Umbilical cord (tissue), 1 donor: ENCODE measurements at regions not wholly inside any gene's neighbourhood (a gene's known extent, or its start where the extent isn't known, plus 50 kb on each side); places are given as distances from the start of the nearest gene placed in this dataset.
"Not testable (repeated sequence)": the region's sequence is repeated elsewhere in the genome, so short reads cannot be mapped to it uniquely, and the experiment has no call there.

ENCODE experiments used
- DNase-seq: peaks from one replicate; pipeline ENCODE4 v3.0.0-alpha.2; 2015; ENCODE audit warnings: low spot score

GRCh38 chr13:42398533-42398932 is 126.6 kb downstream of the AKAP11 start:
- peak; percentile 92 for DNase-seq

GRCh38 chr13:42400188-42400833 is 128.4 kb downstream of the AKAP11 start:
- DNase-seq = no peak

GRCh38 chr13:42401376-42401775 is 129.4 kb downstream of the AKAP11 start:
- no peak for DNase-seq

- DNase-seq = no peak
Observed at GRCh38 chr13:42405665-42406390, 133.9 kb downstream of the AKAP11 start.

DNA sequence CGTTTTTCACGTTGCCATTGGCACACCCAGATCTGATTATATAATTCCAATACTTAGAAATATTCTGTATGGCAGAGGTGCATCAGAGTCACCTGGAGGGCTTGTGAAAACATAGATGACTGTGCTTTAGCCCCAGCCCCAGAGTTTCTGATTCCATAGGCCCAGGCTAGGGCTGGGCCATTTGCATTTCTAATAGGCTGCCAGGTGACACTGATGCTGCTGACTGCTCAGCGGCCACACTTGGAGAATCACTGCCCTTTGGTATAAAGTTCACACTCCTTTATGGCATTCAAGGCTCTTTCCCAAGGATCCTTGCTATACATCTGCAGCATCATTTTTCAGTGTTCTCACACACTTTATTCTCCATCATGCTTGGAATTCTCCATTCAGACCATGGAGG is 137.1 kb downstream of the AKAP11 start:
- DNase-seq = no peak

- DNase-seq = no peak
Observed at GRCh38 chr13:42409551-42409950, 137.6 kb downstream of the AKAP11 start.

GRCh38 chr13:42412812-42413483 is 141.0 kb downstream of the AKAP11 start:
- no peak for DNase-seq

DNA sequence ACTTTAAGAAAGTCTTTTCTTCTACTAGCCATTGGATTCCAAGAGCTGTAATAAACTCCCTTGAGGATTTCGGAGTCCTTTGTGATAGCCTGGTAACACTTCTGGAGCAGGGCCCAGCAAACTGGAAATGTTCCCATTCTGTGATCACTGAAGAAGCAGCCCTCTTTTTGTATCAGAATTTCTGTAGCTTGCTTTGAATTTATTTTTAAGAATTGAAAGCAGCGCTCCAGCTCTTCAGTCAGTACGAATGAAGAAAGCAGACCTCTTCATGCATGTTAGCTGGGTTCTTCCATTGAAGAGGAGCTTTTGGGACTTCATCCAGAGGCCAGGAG is 141.5 kb downstream of the AKAP11 start:
- peak; percentile 53 for DNase-seq

- DNase-seq = no peak
Observed at GRCh38 chr13:42417626-42418025, 145.7 kb downstream of the AKAP11 start.

DNA sequence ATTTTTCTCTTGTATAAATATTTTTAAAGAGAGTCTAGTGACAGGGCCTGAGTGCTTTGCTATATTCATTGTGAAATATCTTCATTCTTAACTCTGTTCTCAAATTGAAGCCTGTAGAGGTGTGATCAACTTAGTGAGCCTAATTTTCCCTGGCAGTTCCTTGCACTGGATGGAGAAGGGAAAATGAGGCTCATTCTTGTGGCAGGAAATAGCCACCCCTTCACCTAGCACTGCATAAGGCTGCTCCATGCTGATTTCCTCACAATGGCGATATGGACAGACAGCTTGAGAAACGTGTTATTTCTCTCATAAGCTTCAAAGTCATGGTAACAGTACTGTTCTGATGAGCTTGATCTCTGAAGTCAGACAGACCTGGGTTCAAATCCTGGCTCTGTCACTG is 146.2 kb downstream of the AKAP11 start:
- no peak for DNase-seq

DNA sequence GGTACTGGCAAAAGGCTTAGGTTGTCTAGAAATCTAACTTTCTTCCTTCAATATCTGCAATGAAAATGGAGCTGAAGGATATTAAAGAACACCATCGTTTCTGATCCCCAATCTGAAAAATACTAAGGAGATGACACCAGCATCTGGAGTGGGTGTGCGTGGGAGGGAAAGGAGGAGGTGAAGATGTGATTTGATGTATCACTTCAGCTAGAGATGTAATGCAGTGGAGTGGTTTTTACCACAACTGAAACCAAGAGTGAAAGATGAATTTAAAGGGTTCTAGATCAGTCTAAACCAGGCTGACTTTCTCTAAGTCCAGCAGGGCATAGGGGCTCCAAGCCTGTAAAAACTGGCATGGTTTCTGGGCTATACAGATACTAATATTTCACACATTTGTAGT is 148.4 kb downstream of the AKAP11 start:
- DNase-seq = no peak

DNA sequence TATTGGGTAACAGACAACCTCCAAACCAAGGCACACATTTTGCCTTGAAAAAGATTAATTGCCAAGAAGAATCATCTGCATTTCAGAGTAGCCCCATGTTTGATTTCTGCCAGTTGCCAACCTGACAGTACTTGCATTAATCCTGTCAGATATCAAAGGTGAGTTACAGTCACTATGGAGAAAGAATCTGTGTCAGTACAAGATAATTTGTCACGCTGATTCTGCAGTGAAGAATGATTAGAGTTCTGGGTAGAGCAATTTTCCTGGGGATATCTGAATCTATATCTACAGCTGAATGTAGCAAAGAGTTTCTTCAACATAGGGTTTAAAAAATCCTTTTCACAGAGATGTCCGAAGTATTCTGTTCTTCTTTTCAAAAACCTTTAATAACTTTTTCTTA is 150.7 kb downstream of the AKAP11 start:
- no peak for DNase-seq

GRCh38 chr13:42424182-42424581 is 149.8 kb upstream of the TNFSF11 start:
- DNase-seq = no peak

DNA sequence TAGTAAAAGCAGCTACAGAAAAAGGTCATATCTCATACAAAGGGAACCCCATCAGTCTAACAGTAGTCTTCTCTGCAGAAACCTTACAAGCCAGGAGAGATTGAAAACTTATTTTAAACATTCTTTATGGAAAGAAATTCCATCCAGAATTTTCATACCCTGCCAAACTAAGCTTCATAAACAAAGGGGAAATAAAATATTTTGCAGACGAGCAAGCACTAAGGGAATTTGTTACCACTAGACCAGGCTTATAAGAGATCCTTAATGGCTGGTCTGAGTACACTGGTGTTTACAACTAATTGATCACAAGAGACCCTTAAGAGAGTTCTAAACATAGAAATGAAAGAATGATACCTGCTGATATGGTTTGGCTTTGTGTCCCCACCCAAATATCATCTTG is 128.6 kb upstream of the TNFSF11 start:
- no peak for DNase-seq

GRCh38 chr13:42446597-42446996 is 127.4 kb upstream of the TNFSF11 start:
- DNase-seq = not testable (repeated sequence)

DNA sequence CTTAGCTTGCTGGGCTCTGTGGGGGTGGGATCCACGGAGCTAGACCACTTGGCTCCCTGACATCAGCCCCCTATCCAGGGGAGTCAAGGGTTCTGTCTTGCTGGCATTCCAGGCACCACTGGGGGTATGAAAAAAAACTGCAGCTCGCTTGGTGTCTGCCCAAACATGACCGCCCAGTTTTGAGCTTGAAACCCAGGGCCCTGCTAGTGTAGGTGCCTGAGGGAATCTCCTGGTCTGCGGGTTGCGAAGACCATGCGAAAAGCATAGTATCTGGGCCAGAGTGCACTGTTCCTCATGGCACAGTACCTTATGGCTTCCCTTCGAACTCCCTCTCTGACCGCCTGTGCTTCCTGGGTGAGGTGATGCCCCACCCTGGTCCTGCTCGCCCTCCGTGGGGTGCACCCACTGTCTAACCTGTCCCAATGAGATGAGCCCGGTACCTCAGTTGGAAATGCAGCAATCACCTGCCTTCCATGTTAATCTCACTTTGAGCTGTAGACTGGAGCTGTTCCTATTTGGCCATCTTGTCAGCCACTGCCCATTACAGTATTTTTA is 120.8 kb upstream of the TNFSF11 start:
- DNase-seq = no peak

GRCh38 chr13:42454749-42455148 is 119.2 kb upstream of the TNFSF11 start:
- DNase-seq = no peak

- no peak for DNase-seq
Observed at GRCh38 chr13:42458193-42458592, 115.8 kb upstream of the TNFSF11 start.

DNA sequence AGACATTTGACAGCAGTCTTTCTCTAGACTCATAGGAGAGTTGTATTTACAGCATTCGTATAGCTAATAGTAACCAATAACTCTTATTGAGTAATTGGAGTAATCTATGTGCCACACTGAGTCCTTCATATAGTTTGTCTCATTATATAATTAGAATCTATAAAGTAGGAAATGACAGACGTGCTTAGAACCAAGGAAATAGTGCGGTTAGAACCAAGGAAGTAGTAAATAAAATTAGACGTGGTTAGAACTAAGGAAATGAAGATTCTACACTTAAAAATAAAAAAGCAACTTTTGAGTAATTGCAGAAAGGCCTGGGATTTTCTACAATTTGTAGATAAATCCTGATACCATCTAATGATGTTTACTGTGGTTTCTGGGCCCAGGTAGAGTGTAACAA is 107.8 kb upstream of the TNFSF11 start:
- DNase-seq = no peak

GRCh38 chr13:42466609-42467008 is 107.3 kb upstream of the TNFSF11 start:
- no peak for DNase-seq

- no peak for DNase-seq
Observed at GRCh38 chr13:42474954-42475353, 99.0 kb upstream of the TNFSF11 start.

GRCh38 chr13:42477596-42478190 is 96.3 kb upstream of the TNFSF11 start:
- DNase-seq = no peak
